Glomerular visceral epithelial cell (primary cell): ENCODE measurements at regions not wholly inside any gene's neighbourhood (a gene's known extent, or its start where the extent isn't known, plus 50 kb on each side); places are given as distances from the start of the nearest gene placed in this dataset.
"Not testable (repeated sequence)": the region's sequence is repeated elsewhere in the genome, so short reads cannot be mapped to it uniquely, and the experiment has no call there.

Source experiments
- DNase-seq: peaks from one replicate; pipeline ENCODE4 v3.0.0-alpha.2; 2016; ENCODE audit errors: extremely low spot score

DNA sequence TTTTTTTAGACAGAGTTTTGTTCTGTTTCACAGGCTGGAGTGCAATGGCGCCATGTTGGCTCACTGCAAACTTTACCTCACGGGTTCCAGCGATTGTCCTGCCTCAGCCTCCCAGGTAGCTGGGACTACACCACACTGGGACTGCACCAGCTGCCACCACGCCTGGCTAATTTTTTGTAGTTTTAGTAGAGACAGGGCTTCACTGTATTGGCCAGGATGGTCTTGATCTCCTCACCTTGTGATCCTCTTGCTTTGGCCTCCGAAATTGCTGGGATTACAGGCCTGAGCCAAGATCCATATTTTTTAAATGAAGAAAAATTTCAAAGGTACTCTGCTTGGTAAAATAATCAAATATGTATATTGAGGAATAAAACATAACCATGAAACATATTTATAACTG lies 195.8 kb upstream of the TPTE start:
- peak; percentile 94 for DNase-seq

DNA sequence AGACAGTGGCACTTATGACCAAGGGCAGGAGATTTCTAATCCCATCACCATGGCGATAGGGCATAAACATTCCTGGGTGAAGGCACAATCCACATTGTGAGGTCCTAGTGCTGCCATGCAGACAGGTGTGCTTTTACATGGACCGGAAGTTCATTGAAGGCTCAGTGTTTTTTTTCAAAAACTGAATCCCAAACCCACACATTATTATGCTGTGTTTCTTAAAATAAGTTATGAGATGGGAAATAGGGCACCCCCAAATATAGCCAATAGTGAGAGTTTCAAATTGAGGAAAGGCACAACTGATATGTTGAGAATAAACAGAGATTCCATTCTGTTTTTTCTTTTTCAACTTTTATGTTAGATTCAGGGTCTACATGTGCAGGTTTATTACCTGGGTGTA lies 195.2 kb upstream of the TPTE start:
- not testable (repeated sequence) for DNase-seq

DNA sequence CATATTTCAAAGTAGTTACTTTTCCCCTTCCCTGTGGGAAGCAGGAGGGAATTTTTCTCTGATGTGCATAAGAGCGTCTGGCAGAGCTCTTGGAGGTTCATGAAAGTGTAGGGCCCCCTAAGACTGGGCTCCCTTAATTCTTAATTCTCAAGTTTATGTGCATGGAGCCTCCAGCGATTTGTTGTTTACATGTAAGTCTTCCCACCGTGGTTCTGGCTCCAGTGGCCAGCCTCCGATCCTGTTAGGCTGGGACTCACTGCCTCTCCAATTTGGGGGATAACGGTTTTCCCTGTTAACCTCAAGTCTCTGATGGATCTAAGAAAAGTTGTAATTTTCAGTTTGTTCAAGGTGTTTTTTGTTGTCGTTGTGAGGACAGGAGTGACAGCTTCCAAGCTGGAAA lies 192.7 kb upstream of the TPTE start:
- not testable (repeated sequence) for DNase-seq

DNA sequence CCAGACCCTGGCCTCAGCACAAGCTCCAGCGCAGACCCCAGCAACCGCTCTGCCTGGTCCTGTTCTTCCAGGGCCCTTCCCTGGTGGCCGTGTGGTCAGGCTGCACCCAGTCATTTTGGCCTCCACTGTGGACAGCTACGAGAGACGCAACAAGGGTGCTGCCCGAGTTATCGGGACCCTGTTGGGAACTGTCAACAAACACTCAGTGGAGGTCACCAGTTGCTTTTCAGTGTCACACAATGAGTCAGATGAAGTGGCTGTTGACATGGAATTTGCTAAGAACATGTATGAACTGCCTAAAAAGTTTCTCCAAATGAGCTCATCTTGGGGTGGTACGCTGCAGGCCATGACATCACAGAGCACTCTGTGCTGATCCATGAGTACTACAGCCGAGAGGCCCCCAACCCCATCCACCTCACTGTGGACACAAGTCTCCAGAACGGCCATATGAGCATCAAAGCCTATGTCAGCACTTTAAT lies 190.7 kb upstream of the TPTE start:
- DNase-seq: not testable (repeated sequence)

DNA sequence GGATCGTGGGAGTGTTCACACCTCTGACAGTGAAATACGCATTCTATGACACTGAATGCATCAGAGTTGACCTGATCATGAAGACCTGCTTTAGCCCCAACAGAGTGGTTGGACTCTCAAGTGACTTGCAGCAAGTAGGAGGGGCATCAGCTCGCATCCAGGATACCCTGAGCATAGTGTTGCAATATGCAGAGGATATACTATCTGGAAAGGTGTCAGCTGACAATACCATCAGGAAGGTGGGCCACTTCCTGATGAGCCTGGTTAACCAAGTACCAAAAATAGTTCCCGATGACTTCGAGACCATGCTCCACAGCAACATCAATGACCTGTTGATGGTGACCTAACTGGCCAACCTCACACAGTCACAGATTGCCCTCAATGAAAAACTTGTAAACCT lies 190.2 kb upstream of the TPTE start:
- not testable (repeated sequence) for DNase-seq

DNA sequence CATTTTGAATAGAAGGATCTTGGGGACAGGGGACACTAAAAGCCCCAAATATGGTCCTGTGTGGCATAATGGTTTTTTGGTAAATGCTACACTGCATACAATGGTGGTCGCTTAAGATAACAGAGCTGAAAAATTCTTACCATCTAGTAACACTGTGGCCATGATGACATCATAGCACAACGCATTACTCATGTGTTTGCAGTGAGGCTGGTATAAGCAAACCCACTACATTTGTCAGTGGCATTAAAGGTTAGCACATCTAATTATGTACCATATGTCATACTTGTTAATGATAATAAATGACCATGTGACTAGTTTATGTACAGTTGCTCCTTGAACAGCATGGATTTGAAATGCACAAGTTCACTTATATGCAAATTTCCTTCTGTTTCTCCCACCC lies 188.4 kb upstream of the TPTE start:
- not testable (repeated sequence) for DNase-seq

DNA sequence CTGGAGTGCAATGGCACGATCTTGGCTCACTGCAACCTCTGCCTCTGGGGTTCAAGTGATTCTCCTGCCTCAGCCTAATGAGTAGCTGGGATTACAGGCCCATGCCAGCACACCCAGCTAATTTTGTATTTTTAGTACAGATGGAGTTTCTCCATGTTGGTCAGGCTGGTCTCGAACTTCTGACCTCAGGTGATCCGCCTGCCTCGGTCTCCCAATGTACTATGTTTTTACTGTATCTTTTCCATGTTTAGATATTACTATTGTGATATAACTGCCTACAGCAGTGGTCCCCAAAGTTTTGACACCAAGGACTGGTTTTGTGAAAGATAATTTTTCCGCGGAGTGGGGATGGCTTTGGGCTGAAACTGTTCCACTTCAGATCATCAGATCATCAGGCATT lies 187.0 kb upstream of the TPTE start:
- not testable (repeated sequence) for DNase-seq

DNA sequence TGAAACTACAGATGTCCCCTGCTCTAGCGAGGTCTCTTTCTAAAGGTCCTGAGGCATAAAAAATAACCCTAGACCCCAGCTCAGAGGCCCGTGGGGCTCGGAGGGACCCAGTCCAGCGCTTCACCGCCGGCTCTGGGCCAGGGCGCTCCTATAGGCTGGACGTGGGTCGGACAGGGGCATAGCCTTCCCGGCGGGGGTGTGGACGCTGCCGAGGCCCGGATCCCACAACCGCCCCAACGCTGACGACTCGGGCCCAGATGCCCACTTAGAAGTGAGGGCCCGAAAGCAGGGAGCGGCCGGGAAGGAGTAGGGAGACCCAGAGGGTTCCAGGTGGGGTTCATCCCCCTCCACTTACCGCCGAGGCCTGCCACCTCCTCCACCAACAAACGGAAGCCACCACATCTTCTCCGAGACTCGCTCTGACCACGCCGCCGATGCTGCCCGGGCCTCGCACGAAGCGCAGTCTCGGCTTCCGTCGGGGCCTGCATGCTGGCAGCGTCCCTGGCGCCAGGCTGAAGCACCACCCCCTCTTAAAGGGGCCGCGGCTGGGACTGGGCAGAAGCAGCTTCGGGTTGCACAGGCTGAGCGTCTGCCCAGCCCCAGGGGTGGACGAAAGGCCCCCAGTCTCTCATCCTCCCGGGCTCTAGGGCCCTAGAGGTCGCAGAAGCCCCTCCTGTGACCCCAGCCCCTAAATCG lies 179.0 kb upstream of the TPTE start:
- not testable (repeated sequence) for DNase-seq

DNA sequence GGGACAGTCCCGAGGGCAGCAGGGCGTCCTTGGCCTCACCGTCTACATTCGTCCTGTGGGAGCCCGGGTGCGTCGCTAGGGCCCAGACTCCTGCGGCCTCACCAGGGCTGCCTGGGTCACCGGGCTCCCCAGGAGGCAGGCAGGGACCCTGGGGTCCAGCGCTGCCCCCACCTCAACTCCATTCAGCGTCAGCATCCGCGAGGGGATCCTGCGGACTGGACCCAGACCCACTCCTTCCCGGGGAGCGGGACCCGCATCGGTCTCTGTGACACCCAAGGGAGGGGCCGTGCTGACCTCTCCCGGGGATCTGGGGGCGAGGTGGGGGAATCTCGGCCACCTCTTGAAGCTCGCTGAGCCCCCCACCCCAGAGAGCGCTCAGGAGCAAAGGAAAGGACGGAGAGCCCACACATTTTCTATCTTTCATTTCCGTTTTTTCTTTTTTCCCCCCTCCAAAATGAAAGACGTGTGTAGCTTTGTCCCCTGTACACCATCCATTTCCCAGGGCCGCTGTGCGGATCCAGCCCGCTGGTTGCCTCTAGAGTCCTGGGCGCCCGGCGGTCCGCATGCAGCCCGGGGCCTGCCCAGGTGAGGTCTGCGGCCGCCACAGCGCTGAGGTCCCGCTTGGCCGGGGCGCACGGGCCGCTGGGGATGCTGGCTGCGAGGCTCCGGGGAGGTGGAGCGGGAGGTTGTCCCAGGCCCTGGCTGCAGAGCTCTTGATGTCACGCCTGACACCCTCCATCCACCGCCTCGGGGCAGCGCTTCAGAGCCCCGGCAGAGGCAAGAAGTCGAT lies 178.0 kb upstream of the TPTE start:
- not testable (repeated sequence) for DNase-seq

DNA sequence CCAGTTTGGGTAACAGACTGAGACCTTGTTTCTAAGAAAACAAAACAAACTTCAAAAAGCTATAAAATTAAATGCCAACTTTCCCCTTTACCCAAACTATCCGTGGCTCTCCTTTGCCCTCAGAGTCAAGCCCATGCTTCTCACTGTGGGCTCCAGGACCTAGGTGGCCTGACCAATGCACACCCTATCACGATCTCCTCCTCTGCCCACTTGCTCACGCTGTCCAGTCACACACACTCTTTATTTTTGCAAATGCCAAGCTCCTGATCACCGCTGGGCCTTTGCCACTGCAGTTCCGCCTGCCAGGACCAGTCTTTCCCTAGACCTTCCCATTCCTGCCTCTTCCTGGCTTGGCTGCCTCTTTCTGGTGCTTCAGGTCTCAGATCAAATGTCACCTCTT lies 177.1 kb upstream of the TPTE start:
- DNase-seq: not testable (repeated sequence)

DNA sequence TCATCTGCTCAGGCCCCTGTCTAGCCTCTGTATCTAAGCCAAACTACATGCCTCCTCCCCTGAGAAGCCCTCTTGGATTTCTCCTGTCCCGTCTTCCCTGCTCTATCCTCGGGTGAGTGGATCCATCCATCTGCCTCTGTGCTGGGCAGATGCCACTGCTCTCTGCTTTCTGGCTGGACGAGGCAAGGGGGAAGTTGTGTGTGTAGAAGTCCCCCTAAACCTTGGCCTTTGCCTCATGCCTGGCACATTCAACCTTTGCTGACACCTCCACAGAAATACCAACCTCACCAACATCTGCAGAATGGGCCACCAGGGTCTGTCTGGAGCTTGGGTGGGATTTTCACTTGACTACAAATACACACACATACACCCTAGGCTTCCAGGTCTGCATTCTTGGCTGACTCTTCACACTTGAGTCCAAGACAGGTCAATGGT lies 176.2 kb upstream of the TPTE start:
- DNase-seq: not testable (repeated sequence)

DNA sequence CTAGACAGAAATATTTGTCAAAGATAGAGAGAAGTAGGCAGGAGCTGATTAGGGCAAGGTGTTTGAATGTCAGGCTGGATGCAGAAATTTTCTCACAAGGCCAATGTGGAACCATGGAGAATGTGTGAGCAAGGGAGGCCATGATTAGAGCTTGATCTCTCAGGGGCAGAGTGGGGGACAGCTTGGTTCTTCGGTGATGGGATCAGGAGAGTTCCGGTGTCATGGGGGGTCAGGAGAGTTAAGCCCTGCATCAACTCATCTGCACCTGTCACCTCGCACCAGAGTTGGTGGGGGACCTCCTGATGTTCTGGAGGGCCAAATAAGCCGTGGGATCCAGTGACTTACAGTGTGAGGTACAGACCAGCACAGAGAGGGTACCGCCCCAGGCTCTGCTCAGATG lies 175.1 kb upstream of the TPTE start:
- DNase-seq: not testable (repeated sequence)

DNA sequence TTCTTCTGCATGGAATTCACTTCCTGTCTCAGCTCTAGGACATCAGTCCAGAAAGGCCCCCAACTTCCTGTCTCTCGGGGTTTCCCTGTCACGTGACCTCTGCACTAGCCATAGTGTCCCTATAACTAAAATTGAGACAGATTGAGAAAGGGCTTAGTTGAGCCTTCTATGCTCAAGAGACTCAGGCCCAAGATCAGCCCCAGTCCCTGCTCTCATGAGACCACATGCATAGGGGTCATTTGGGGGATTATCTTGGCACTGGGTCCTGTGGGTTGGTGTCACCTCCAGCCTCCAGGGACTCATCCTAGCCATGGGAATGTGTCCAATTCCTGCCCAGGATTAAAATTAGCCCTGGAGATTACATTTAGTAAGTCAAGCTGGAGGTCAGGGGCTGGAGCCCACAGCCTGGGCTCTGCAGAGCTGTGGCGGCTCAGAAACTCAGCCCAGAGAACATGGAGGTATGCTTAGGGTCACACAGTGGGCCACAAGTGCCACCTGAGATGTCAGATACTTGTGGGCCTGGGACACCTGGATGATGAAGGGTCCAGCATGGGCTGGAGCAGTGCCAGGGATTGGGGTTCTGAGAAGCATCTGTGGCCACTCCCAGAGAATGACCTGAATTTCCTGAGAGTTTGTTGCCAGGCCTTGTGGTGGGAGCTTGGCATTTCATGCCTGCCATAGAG lies 174.3 kb upstream of the TPTE start:
- not testable (repeated sequence) for DNase-seq

DNA sequence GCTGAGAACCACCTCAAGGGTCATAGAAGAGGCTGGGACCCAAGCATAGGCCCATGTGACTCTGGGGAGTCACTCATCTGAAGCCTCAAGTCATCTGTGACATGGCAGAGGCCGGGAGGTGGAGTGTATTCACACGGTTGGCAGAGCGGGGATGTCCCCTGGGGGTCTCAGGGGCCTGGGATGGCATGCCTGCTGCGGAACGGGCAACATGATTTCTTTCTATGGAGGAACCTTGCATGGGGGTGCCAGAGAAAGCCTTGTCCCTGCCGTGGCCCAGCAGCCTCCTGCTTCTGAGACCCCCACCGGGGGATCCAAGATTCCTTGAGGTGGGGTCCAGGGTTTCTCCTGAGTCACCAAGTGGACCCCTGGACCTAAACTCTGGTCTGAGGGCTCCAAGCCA lies 173.7 kb upstream of the TPTE start:
- DNase-seq: not testable (repeated sequence)

DNA sequence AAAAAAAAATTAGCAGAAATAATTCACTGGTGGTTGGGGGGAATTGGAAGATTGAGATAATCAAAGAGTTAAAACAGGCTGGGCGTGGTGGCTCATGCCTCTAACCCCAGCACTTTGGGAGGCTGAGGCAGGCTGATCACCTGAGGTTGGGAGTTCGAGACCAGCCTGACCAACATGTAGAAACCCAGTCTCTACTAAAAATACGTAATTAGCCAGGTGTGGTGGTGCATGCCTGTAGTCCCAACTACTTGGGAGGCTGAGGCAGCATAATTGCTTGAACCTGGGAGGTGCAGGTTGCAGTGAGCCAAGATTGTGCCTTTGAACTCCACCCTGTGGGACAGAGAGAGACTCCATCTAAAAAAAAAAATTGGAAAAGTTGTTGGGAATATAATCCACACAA lies 173.2 kb upstream of the TPTE start:
- DNase-seq: not testable (repeated sequence)

DNA sequence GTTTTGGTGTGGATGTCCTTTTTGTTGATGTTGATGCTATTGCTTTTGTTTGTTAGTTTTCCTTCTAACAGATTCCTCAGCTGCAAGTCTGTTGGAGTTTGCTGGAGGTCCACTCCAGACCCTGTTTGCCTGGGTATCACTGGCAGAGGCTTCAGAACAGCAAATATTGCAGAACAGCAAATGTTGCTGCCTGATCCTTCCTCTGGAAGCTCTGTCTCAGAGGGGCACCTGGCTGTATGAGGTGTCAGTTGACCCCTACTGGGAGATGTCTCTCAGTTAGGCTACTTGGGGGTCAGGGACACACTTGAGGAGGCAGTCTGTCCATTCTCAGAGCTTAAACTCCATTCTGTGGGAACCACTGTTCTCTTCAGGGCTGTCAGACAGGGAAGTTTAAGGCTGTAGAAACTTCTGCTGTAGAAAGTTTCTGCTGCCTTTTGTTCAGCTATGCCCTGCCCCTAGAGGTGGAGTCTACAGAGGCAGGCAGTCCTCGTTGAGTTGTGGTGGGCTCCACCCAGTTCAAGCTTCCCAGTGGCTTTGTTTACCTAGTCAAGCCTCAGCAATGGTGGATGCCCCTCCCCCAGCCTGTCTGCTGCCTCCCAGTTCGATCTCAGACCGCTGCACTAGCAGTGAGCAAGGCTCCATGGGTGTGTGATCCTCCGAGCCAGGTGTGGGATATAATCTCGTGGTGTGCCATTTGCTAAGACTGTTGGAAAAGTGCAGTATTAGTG lies 166.4 kb upstream of the TPTE start:
- not testable (repeated sequence) for DNase-seq

DNA sequence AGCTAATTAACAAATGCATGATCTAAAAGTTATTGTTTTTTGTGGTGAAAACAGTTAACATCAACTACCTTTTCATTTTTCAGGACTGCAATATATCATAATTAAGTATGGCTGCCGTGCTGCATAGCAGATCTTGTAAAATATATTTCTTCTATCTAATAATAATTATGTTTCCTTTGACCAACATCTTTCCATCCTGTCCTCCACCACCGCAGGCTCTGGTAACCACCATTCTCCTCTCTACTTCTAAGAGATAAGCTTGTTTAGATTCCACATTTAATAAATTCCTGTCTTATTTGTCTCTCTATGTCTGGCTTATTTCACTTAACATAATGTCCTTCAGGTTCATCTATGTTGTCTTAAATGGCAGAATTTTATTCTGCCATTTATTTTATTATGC lies 162.3 kb upstream of the TPTE start:
- not testable (repeated sequence) for DNase-seq

DNA sequence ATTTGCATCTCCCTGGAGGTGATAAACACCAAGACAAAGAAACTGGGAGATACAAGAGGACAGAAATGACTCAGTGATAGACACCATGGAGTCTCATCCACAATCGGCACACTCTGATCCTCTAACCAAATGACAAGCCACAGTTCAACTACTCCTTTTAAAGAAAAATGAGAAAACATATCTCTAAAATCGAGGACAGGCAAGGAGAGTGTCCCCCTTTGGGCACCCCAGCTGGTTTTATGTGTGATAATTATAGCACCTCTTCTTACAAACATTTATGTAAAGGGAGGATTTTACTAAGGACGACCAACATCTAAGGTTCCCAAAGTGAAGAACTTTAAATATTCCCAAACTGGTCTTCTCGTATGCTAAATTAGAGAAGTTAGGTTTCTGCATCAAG lies 161.5 kb upstream of the TPTE start:
- DNase-seq: not testable (repeated sequence)

DNA sequence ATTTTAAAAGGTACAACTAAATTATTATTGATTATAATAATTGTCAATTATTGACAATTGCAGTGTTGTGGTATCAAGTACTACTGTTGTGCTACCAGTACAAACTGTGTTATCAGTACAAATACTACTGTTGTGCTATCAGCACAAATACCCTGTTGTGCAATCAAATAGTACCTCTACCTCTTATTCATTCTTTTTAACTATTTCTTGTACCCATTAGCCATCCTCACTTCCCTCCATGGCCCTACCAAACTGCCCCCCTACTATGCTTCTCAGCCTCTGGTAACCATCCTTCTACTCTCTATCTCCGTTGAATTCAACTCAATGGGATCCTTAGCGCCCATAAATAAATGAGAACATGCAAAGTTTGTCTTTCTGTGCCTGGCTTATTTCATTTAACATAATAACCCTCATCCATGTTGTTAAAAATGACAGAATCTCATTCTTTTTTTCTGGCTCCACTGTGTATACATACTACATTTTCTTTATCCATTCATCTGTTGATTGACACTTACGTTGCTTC lies 160.1 kb upstream of the TPTE start:
- not testable (repeated sequence) for DNase-seq

DNA sequence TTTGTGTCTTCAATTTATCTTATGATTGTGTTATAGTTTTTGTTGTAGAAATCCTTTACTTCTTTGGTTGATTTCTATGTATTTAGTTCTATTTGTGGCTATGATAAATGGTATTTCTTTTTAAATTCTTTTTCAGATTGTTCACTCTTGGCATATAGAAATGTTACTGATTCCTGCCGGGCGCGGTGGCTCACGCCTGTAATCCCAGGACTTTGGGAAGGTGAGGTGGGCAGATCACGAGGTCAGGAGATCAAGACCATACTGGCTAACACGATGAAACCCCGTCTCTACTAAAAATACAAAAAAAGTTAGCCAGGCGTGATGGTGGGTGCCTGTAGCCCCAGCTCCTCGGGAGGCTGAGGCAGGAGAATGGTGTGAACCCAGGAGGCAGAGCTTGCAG lies 158.6 kb upstream of the TPTE start:
- not testable (repeated sequence) for DNase-seq

DNA sequence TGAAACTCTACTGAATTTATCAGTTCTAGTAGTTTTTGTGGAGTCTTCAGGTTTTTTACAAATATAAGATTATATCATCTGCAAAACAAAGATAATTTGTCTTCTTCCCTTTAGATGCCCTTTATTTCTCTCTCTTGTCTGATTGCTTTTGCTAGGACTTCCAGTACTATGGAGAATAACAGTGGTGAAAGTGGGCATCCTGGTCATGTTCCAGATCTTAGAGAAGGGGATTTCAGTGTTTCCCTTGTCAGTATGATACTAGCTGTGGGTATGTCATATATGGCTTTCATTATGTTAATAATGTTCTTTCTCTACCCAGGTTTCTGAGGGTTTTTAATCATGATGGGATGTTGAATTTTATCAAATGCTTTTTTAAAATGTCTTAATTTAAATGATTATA lies 158.1 kb upstream of the TPTE start:
- not testable (repeated sequence) for DNase-seq
